GM12878 (cell line): ENCODE measurements at regions not wholly inside any gene's neighbourhood (a gene's known extent, or its start where the extent isn't known, plus 50 kb on each side); places are given as distances from the start of the nearest gene placed in this dataset.

Source experiments
- ASH2L ChIP-seq: fragments of 300-600, 200-600 bp; sonication (generic); IDR thresholded peaks from 2 replicates; pipeline ENCODE4 v1.6.1; 2017; ENCODE audit warnings: low read depth, mild to moderate bottlenecking, borderline replicate concordance
- EP300 ChIP-seq, 2 experiments: fragments of 150-350 bp in 1 of 2; IDR thresholded peaks; 2 replicates each; pipeline ENCODE4 v1.6.1; 2011 to 2012; ENCODE audit warnings: low read depth in 2 of 2, low read length in 2 of 2, borderline replicate concordance in 1 of 2, improper control_type of control experiment in 1 of 2, inconsistent platforms in 1 of 2; ENCODE audit not compliant: control insufficient read depth in 1 of 2
- EZH2 ChIP-seq: IDR thresholded peaks from 2 replicates; pipeline ENCODE4 v1.6.1; 2012; ENCODE audit warnings: low read depth, mild to moderate bottlenecking, control low read depth, inconsistent platforms, low read length, borderline replicate concordance; ENCODE audit not compliant: control insufficient read depth
- JUND ChIP-seq: IDR thresholded peaks from 2 replicates; pipeline ENCODE4 v1.6.1; 2012; ENCODE audit warnings: low read depth, mild to moderate bottlenecking, low read length, improper control_type of control experiment, moderate library complexity
- PAX5 ChIP-seq: IDR thresholded peaks from 2 replicates; pipeline ENCODE4 v1.6.1; 2011; ENCODE audit warnings: low read depth, low read length, borderline replicate concordance
- POLR2A ChIP-seq: IDR thresholded peaks from 2 replicates; pipeline ENCODE4 v1.6.1; 2011; ENCODE audit warnings: low read depth, mild to moderate bottlenecking, low read length
- POLR2AphosphoS5 ChIP-seq: IDR thresholded peaks from 2 replicates; pipeline ENCODE4 v1.6.1; 2011; ENCODE audit warnings: mild to moderate bottlenecking, low read length, inconsistent platforms
- RUNX3 ChIP-seq: IDR thresholded peaks from 2 replicates; pipeline ENCODE4 v1.6.1; 2012; ENCODE audit warnings: low read length, inconsistent platforms
- ZNF217 ChIP-seq: fragments of 450-650 bp; IDR thresholded peaks from 2 replicates; pipeline ENCODE4 v1.6.1; 2017; ENCODE audit warnings: antibody characterized with exemption, mild to moderate bottlenecking
- TF ChIP-seq, protein P1 (sequence below), 3 experiments: IDR thresholded peaks in 2 of 3; conservative IDR thresholded peaks in 1 of 3; 2 replicates each; pipeline ENCODE4 v1.5.1; 2011; ENCODE audit warnings: low read depth in 3 of 3, low read length in 3 of 3, mild to moderate bottlenecking in 3 of 3, control low read depth in 2 of 3, moderate library complexity in 2 of 3, inconsistent platforms in 1 of 3, mixed read lengths in 1 of 3; ENCODE audit not compliant: control insufficient read depth in 2 of 3, insufficient read depth in 1 of 3; ENCODE audit errors: extremely low read depth in 1 of 3
- TF ChIP-seq, protein P2 (sequence below): IDR thresholded peaks from 2 replicates; pipeline ENCODE4 v1.6.1; 2011; ENCODE audit warnings: low read depth, low read length, improper control_type of control experiment, borderline replicate concordance

DNA sequence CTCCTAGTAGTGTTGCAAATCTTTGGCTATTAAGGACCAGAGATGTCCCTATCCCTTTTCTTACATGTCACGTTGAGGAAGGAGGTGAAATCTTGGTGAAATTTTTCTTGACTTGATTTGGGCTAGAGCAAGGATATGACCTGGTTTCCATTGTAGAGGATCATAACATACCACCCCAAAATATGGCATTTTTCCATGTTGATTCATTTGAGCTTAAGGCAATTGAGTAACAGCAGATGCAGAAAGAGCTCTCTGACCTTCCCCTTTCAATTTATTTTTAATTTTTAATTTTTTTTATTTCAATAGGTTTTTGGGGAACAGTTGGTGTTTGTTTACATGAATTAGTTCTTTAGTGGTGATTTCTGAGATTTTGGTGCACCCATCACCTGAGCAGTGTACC lies 61.2 kb upstream of the MAP1B start:
- no peak for TF ChIP-seq EP300 (IDR thresholded peaks at IDR 0.05; ENCODE audit: borderline replicate concordance in 1 of 2, control insufficient read depth in 1 of 2, low read depth in 2 of 2, low read length in 2 of 2)
- no peak for TF ChIP-seq POLR2AphosphoS5
- TF ChIP-seq RUNX3: no peak
- no peak for TF ChIP-seq ASH2L
- TF ChIP-seq, protein P1, sequence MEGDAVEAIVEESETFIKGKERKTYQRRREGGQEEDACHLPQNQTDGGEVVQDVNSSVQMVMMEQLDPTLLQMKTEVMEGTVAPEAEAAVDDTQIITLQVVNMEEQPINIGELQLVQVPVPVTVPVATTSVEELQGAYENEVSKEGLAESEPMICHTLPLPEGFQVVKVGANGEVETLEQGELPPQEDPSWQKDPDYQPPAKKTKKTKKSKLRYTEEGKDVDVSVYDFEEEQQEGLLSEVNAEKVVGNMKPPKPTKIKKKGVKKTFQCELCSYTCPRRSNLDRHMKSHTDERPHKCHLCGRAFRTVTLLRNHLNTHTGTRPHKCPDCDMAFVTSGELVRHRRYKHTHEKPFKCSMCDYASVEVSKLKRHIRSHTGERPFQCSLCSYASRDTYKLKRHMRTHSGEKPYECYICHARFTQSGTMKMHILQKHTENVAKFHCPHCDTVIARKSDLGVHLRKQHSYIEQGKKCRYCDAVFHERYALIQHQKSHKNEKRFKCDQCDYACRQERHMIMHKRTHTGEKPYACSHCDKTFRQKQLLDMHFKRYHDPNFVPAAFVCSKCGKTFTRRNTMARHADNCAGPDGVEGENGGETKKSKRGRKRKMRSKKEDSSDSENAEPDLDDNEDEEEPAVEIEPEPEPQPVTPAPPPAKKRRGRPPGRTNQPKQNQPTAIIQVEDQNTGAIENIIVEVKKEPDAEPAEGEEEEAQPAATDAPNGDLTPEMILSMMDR (IDR thresholded peaks at IDR 0.05 in 2 of 3, conservative IDR thresholded peaks at IDR 0.05 in 1 of 3; ENCODE audit: control insufficient read depth in 2 of 3, extremely low read depth in 1 of 3, insufficient read depth in 1 of 3, low read depth in 3 of 3, low read length in 3 of 3): no peak
- TF ChIP-seq JUND: no peak
- TF ChIP-seq EZH2: no peak
- TF ChIP-seq, protein P2, sequence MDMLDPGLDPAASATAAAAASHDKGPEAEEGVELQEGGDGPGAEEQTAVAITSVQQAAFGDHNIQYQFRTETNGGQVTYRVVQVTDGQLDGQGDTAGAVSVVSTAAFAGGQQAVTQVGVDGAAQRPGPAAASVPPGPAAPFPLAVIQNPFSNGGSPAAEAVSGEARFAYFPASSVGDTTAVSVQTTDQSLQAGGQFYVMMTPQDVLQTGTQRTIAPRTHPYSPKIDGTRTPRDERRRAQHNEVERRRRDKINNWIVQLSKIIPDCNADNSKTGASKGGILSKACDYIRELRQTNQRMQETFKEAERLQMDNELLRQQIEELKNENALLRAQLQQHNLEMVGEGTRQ: no peak
- no peak for TF ChIP-seq PAX5
- no peak for TF ChIP-seq ZNF217
- no peak for TF ChIP-seq POLR2A
